ENCODE measurements at regions not wholly inside any gene's neighbourhood (a gene's known extent, or its start where the extent isn't known, plus 50 kb on each side); places are given as distances from the start of the nearest gene placed in this dataset.
A peak's percentile ranks its signal among the peaks of the same experiment; 100 is the strongest.
"Not testable (repeated sequence)": the region's sequence is repeated elsewhere in the genome, so short reads cannot be mapped to it uniquely, and the experiment has no call there.

- no peak for DNase-seq
Observed at GRCh38 chr10:2366264-2366931, 629.1 kb upstream of the ADARB2 start.

GRCh38 chr10:2362331-2362730, 625.0 kb upstream of the ADARB2 start:
- DNase-seq, result no peak

- no peak for DNase-seq
Observed at GRCh38 chr10:2358586-2358985, 621.3 kb upstream of the ADARB2 start.

- DNase-seq, result no peak
Observed at GRCh38 chr10:2356670-2357069, 619.3 kb upstream of the ADARB2 start.

- no peak for DNase-seq
Observed at GRCh38 chr10:2351566-2351965, 614.2 kb upstream of the ADARB2 start.

GRCh38 chr10:2342206-2342605, 604.9 kb upstream of the ADARB2 start:
- DNase-seq, result no peak

GRCh38 chr10:2340831-2341647, 603.7 kb upstream of the ADARB2 start:
- peak in 1 of 51 donors; percentile 10 for DNase-seq

GRCh38 chr10:2335626-2336025, 598.3 kb upstream of the ADARB2 start:
- DNase-seq, result no peak

GRCh38 chr10:2334575-2334974, 597.2 kb upstream of the ADARB2 start:
- DNase-seq, result no peak

GRCh38 chr10:2329082-2329481, 591.8 kb upstream of the ADARB2 start:
- no peak for DNase-seq

GRCh38 chr10:2326411-2326810, 589.1 kb upstream of the ADARB2 start:
- DNase-seq, result no peak

- DNase-seq, result not testable (repeated sequence)
Observed at GRCh38 chr10:2315045-2315485, 577.7 kb upstream of the ADARB2 start.

- DNase-seq, result no peak
Observed at GRCh38 chr10:2306081-2306480, 568.8 kb upstream of the ADARB2 start.

- no peak for DNase-seq
Observed at GRCh38 chr10:2303169-2303568, 565.8 kb upstream of the ADARB2 start.

- no peak for DNase-seq
Observed at GRCh38 chr10:2301227-2301626, 563.9 kb upstream of the ADARB2 start.

GRCh38 chr10:2300231-2300630, 562.9 kb upstream of the ADARB2 start:
- DNase-seq, result no peak

- DNase-seq, result no peak
Observed at GRCh38 chr10:2296179-2296891, 559.0 kb upstream of the ADARB2 start.

- DNase-seq, result no peak
Observed at GRCh38 chr10:2294739-2295138, 557.4 kb upstream of the ADARB2 start.

- no peak for DNase-seq
Observed at GRCh38 chr10:2284071-2284470, 546.7 kb upstream of the ADARB2 start.

- no peak for DNase-seq
Observed at GRCh38 chr10:2282202-2282601, 544.9 kb upstream of the ADARB2 start.

- DNase-seq, result no peak
Observed at GRCh38 chr10:2280713-2281300, 543.5 kb upstream of the ADARB2 start.

- DNase-seq, result no peak
Observed at GRCh38 chr10:2279711-2280110, 542.4 kb upstream of the ADARB2 start.

Measured in hypothalamus (tissue), 51 donors.